PC-3 (cell line): ENCODE measurements at regions not wholly inside any gene's neighbourhood (a gene's known extent, or its start where the extent isn't known, plus 50 kb on each side); places are given as distances from the start of the nearest gene placed in this dataset.

Experiments used
- ATAC-seq: fragments of 200-7000 bp; cut with Tn5 transposase; 2 replicates; pipeline ENCODE4 v1.9.1; 2020; ENCODE audit warnings: mild to moderate bottlenecking, moderate library complexity
- BruUV-seq: library from RNA; stranded (reverse); fragments of 400-500 nt; replicated peaks from 2 replicates; lab custom pipeline; 2021; lab: Mats Ljungman, UMichigan
- CTCF ChIA-PET: fragments of 300-600 bp; sonication (Branson Sonifier 250); formaldehyde crosslinking; loops from one replicate; lab custom pipeline; 2022; ENCODE audit warnings: antibody characterized with exemption; lab: Charles Lee
- POLR2A ChIA-PET: fragments of 300-600 bp; sonication (Branson Sonifier 250); formaldehyde crosslinking; loops from one replicate; lab custom pipeline; 2022; ENCODE audit warnings: antibody characterized with exemption; ENCODE audit not compliant: unreplicated experiment; lab: Charles Lee
- DNase-seq: peaks from one replicate; pipeline ENCODE4 v3.0.0-alpha.2; 2015
- H2AFZ ChIP-seq: fragments of 300-600 bp; sonication (generic); 2 replicates; pipeline ENCODE4 v1.6.0; 2016; ENCODE audit warnings: antibody characterized with exemption, low read length
- H3F3A ChIP-seq: fragments of 300-600 bp; sonication (generic); one replicate; pipeline ENCODE4 v1.6.0; 2017; ENCODE audit warnings: antibody characterized with exemption, low read length, control low read depth, mild to moderate bottlenecking; ENCODE audit not compliant: unreplicated experiment
- H3K27ac ChIP-seq: fragments of 300-600 bp; sonication (generic); 2 replicates; pipeline ENCODE4 v1.5.1; 2016; ENCODE audit warnings: mild to moderate bottlenecking, low read length
- H3K27me3 ChIP-seq: fragments of 300-600 bp; sonication (generic); 2 replicates; pipeline ENCODE4 v1.6.1; 2016; ENCODE audit warnings: low read length, mixed read lengths
- H3K36me3 ChIP-seq: fragments of 300-600 bp; sonication (generic); 2 replicates; pipeline ENCODE4 v1.6.1; 2016; ENCODE audit warnings: low read depth, mixed run types, low read length, mixed read lengths
- H3K4me1 ChIP-seq: fragments of 300-600 bp; sonication (generic); 2 replicates; pipeline ENCODE4 v1.5.1; 2016; ENCODE audit warnings: low read length; ENCODE audit not compliant: insufficient read depth
- H3K4me2 ChIP-seq: fragments of 300-600 bp; sonication (generic); 2 replicates; pipeline ENCODE4 v1.6.0; 2016; ENCODE audit warnings: low read length
- H3K4me3 ChIP-seq: fragments of 300-600 bp; sonication (generic); 2 replicates; pipeline ENCODE4 v1.5.1; 2016; ENCODE audit warnings: mild to moderate bottlenecking, low read length, mixed read lengths
- H3K79me2 ChIP-seq: fragments of 300-600 bp; sonication (generic); 2 replicates; pipeline ENCODE4 v1.6.1; 2017; ENCODE audit warnings: low read length, mixed read lengths
- H3K9ac ChIP-seq: fragments of 300-600 bp; sonication (generic); 2 replicates; pipeline ENCODE4 v1.6.0; 2016; ENCODE audit warnings: mild to moderate bottlenecking, low read length
- H3K9me2 ChIP-seq: fragments of 300-600 bp; sonication (generic); replicated peaks from 2 replicates; pipeline ENCODE4 v1.6.1; 2016; ENCODE audit warnings: mixed run types, low read length, mixed read lengths
- H3K9me3 ChIP-seq: fragments of 300-600 bp; sonication (generic); 2 replicates; pipeline ENCODE4 v1.6.1; 2016; ENCODE audit warnings: low read length, mixed read lengths
- H4K20me1 ChIP-seq: fragments of 300-600 bp; sonication (generic); 2 replicates; pipeline ENCODE4 v1.6.1; 2016; ENCODE audit warnings: low read length, mixed read lengths
- CTCF ChIP-seq: fragments of 300-600 bp; sonication (generic); conservative IDR thresholded peaks from 2 replicates; pipeline ENCODE4 v1.5.1; 2017; ENCODE audit warnings: antibody characterized with exemption, low read depth, mild to moderate bottlenecking, low read length
- EZH2 ChIP-seq: fragments of 300-600 bp; sonication (generic); IDR thresholded peaks from one replicate; pipeline ENCODE4 v1.6.1; 2017; ENCODE audit warnings: antibody characterized with exemption, mild to moderate bottlenecking, low read length; ENCODE audit not compliant: unreplicated experiment
- EZH2phosphoT487 ChIP-seq: fragments of 300-600 bp; sonication (generic); IDR thresholded peaks from 2 replicates; pipeline ENCODE4 v1.6.1; 2018; ENCODE audit warnings: mild to moderate bottlenecking, antibody characterized with exemption, low read length, borderline replicate concordance
- intact Hi-C: fragments of 100-400 bp; cut with micrococcal nuclease; formaldehyde crosslinking; loops from 2 replicates; pipeline ENCODE4 v1.9.0; 2023

GRCh38 chr3:124089214-124089613, 97.3 kb upstream of the ROPN1 start:
- Histone ChIP-seq H3K27ac (no peak overlapping the region), H4K20me1 (no peaks in the 10 kb centered on the region), H3K9me3 (no peaks in the 10 kb centered on the region), H3F3A (no peaks in the 10 kb centered on the region), H3K9me2 (no peaks in the 10 kb centered on the region), H3K4me1 (no peaks in the 10 kb centered on the region), H3K9ac (no peak overlapping the region), H3K4me2 (no peak overlapping the region), H3K36me3 (no peaks in the 10 kb centered on the region), H3K79me2 (no peaks in the 10 kb centered on the region), H2AFZ (no peak overlapping the region), H3K4me3 (no peak overlapping the region), H3K27me3 (peaks cover 5% of the 10 kb centered on the region; the same call in 1 of the 2 replicates)
- no peak for TF ChIP-seq CTCF
- no peak for TF ChIP-seq EZH2phosphoT487
- TF ChIP-seq EZH2: no peak
- intact Hi-C loops: no loop called here
- ChIA-PET POLR2A (no interaction called here), CTCF (no interaction called here)
- no TSS peak for BruUV-seq
- ATAC-seq: no peak
- DNase-seq: no peak

- Histone ChIP-seq H3K27ac (no peak overlapping the region), H3K36me3 (no peaks in the 10 kb centered on the region), H3F3A (no peaks in the 10 kb centered on the region), H3K4me1 (no peaks in the 10 kb centered on the region), H3K9me2 (no peaks in the 10 kb centered on the region), H3K4me2 (no peak overlapping the region), H3K27me3 (0 out of 2 replicates have a peak, but pooled peaks cover 4% of the 10 kb centered on the region), H3K4me3 (no peak overlapping the region), H3K9me3 (no peaks in the 10 kb centered on the region), H3K9ac (no peak overlapping the region), H3K79me2 (no peaks in the 10 kb centered on the region), H4K20me1 (no peaks in the 10 kb centered on the region), H2AFZ (no peak overlapping the region)
- TF ChIP-seq EZH2 (no peak), EZH2phosphoT487 (no peak), CTCF (no peak)
- ATAC-seq: no peak
- intact Hi-C loops: no loop called here
- POLR2A ChIA-PET: no interaction called here
- CTCF ChIA-PET: no interaction called here
- no peak for DNase-seq
- no TSS peak for BruUV-seq
Measured at GRCh38 chr3:124091716-124092115, 99.8 kb upstream of the ROPN1 start.

GRCh38 chr3:124092811-124093210, 100.9 kb upstream of the ROPN1 start:
- Histone ChIP-seq H3F3A (no peaks in the 10 kb centered on the region), H3K4me2 (no peak overlapping the region), H3K9me2 (no peaks in the 10 kb centered on the region), H3K4me3 (no peak overlapping the region), H3K79me2 (no peaks in the 10 kb centered on the region), H3K4me1 (0 out of 2 replicates have a peak, but pooled peaks cover 4% of the 10 kb centered on the region), H3K27ac (no peak overlapping the region), H2AFZ (no peak overlapping the region), H3K27me3 (0 out of 2 replicates have a peak, but pooled peaks cover 4% of the 10 kb centered on the region), H3K9ac (no peak overlapping the region), H3K9me3 (no peaks in the 10 kb centered on the region), H3K36me3 (no peaks in the 10 kb centered on the region), H4K20me1 (no peaks in the 10 kb centered on the region)
- no peak for TF ChIP-seq EZH2
- TF ChIP-seq EZH2phosphoT487: no peak
- TF ChIP-seq CTCF: no peak
- DNase-seq (no peak), ATAC-seq (no peak)
- BruUV-seq: no TSS peak
- ChIA-PET CTCF (no interaction called here), POLR2A (no interaction called here)
- intact Hi-C loops: no loop called here
